Thyroid gland (tissue), 4 donors: ENCODE measurements at regions not wholly inside any gene's neighbourhood (a gene's known extent, or its start where the extent isn't known, plus 50 kb on each side); places are given as distances from the start of the nearest gene placed in this dataset.

Source experiments
- POLR2A ChIP-seq, 2 donors: fragments of 450-650 bp; IDR thresholded peaks; one replicate each; pipeline ENCODE4 v1.6.1; 2017; ENCODE audit warnings: antibody characterized with exemption in 2 of 2, mild to moderate bottlenecking in 2 of 2, moderate library complexity in 1 of 2
- TF ChIP-seq, protein P1 (sequence below), 6 experiments: fragments of 200-600 bp in 3 of 6; fragments of 450-650 bp in 3 of 6; sonication (generic) in 3 of 6; IDR thresholded peaks; one replicate each; pipeline ENCODE4 v1.5.1; 2016 to 2019; ENCODE audit warnings: antibody characterized with exemption in 6 of 6, mild to moderate bottlenecking in 2 of 6, inconsistent platforms in 1 of 6, moderate library complexity in 1 of 6

DNA sequence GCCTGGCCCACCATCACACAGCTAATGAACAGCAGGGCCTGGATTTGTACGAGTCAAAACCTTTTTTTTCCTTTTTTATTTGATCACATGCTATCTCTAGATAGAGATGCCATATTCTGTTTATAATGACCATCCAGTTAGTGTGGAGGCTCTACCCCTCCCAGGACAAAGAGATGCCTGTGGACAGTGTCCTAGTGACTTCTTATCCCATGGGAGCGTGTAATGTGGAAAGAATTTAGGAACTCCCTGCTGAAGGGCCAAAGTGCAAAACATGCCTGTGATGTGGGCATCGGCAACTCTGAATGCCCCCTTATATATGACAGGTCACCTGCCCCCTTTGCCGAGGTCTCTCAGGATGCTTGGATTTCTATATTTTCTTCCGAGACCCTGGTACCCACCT lies 292.2 kb downstream of the RRAGC start:
- TF ChIP-seq, protein P1, sequence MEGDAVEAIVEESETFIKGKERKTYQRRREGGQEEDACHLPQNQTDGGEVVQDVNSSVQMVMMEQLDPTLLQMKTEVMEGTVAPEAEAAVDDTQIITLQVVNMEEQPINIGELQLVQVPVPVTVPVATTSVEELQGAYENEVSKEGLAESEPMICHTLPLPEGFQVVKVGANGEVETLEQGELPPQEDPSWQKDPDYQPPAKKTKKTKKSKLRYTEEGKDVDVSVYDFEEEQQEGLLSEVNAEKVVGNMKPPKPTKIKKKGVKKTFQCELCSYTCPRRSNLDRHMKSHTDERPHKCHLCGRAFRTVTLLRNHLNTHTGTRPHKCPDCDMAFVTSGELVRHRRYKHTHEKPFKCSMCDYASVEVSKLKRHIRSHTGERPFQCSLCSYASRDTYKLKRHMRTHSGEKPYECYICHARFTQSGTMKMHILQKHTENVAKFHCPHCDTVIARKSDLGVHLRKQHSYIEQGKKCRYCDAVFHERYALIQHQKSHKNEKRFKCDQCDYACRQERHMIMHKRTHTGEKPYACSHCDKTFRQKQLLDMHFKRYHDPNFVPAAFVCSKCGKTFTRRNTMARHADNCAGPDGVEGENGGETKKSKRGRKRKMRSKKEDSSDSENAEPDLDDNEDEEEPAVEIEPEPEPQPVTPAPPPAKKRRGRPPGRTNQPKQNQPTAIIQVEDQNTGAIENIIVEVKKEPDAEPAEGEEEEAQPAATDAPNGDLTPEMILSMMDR (IDR thresholded peaks at IDR 0.05) = no peak
- no peak for TF ChIP-seq POLR2A (IDR thresholded peaks at IDR 0.05)
